Type B pancreatic cell (in vitro differentiated cells): ENCODE measurements at regions not wholly inside any gene's neighbourhood (a gene's known extent, or its start where the extent isn't known, plus 50 kb on each side); places are given as distances from the start of the nearest gene placed in this dataset.

Experiments used
- DNase-seq: peaks from one replicate; pipeline ENCODE4 v3.0.0; 2021; ENCODE audit warnings: mixed read lengths; ENCODE audit not compliant: unreplicated experiment; ENCODE audit errors: extremely low spot score
- H3K27ac Mint-ChIP-seq: 2 replicates; pipeline ENCODE4 v1.8.0; 2021; ENCODE audit warnings: mild to moderate bottlenecking, mixed read lengths
- H3K27me3 Mint-ChIP-seq: 2 replicates; pipeline ENCODE4 v1.8.0; 2021; ENCODE audit warnings: mixed read lengths
- H3K36me3 Mint-ChIP-seq: 2 replicates; pipeline ENCODE4 v1.8.0; 2021; ENCODE audit warnings: mixed read lengths
- H3K4me1 Mint-ChIP-seq: one replicate; pipeline ENCODE4 v1.8.0; 2021; ENCODE audit warnings: mixed read lengths; ENCODE audit not compliant: unreplicated experiment
- H3K4me3 Mint-ChIP-seq: 2 replicates; pipeline ENCODE4 v1.8.0; 2021; ENCODE audit warnings: mild to moderate bottlenecking, mixed read lengths
- H3K9me3 Mint-ChIP-seq: 2 replicates; pipeline ENCODE4 v1.8.0; 2021; ENCODE audit warnings: mixed read lengths
- CTCF ChIP-seq: fragments of 200-600 bp; sonication (generic); conservative IDR thresholded peaks from 2 replicates; pipeline ENCODE4 v1.5.0; 2021; ENCODE audit warnings: antibody characterized with exemption, mild to moderate bottlenecking

- Mint-ChIP-seq H3K27ac (no peak overlapping the region), H3K4me3 (no peak overlapping the region)
- DNase-seq = no peak
These were observed 163.9 kb downstream of the PIK3R1 start for GRCh38 chr5:68379275-68380036.

GRCh38 chr5:68380078-68380477 lies 164.5 kb downstream of the PIK3R1 start:
- H3K27ac Mint-ChIP-seq = no peak overlapping the region
- no peaks in the 10 kb centered on the region for H3K4me1 Mint-ChIP-seq

More at GRCh38 chr5:68379275-68380036, 163.9 kb downstream of the PIK3R1 start:
- peaks cover 3% of the 10 kb centered on the region for H3K27me3 Mint-ChIP-seq
- H3K4me1 Mint-ChIP-seq = no peaks in the 10 kb centered on the region
- TF ChIP-seq CTCF = no peak
- H3K36me3 Mint-ChIP-seq = no peaks in the 10 kb centered on the region
- H3K9me3 Mint-ChIP-seq = peaks cover 8% of the 10 kb centered on the region

DNA sequence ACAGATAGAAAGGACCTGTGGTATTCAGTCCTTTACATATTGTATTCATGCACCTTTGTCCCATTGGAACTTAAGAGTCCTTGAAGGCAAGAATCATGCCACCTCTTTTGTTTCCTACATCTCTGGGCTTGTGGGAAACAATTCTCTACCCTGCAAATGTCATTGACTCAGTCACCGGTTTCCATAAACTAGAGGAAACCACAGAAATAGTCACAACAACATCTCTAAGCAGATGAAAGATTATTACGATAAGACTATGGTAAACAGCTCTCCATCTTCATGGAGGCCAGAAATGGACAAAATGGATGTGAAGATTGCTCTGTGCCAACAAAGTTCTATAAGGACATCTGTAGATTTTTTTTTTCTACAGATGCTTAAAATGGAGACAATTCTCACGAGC lies 165.5 kb downstream of the PIK3R1 start:
- H3K4me1 Mint-ChIP-seq = no peaks in the 10 kb centered on the region
- no peak overlapping the region for H3K4me3 Mint-ChIP-seq
- TF ChIP-seq CTCF = no peak
- H3K9me3 Mint-ChIP-seq = peaks cover 8% of the 10 kb centered on the region
- no peak overlapping the region for H3K27ac Mint-ChIP-seq
- no peaks in the 10 kb centered on the region for H3K36me3 Mint-ChIP-seq
- no peak for DNase-seq
- H3K27me3 Mint-ChIP-seq = no peaks in the 10 kb centered on the region

More at GRCh38 chr5:68380078-68380477, 164.5 kb downstream of the PIK3R1 start:
- Mint-ChIP-seq H3K27me3 (peaks cover 3% of the 10 kb centered on the region), H3K9me3 (peaks cover 8% of the 10 kb centered on the region), H3K4me3 (no peak overlapping the region), H3K36me3 (no peaks in the 10 kb centered on the region)
- no peak for DNase-seq
- no peak for TF ChIP-seq CTCF

- Mint-ChIP-seq H3K27me3 (no peaks in the 10 kb centered on the region), H3K27ac (no peak overlapping the region), H3K4me1 (no peaks in the 10 kb centered on the region), H3K36me3 (no peaks in the 10 kb centered on the region), H3K4me3 (no peak overlapping the region), H3K9me3 (peaks cover 8% of the 10 kb centered on the region)
- DNase-seq = no peak
- no peak for TF ChIP-seq CTCF
These were observed 166.4 kb downstream of the PIK3R1 start for GRCh38 chr5:68381909-68382308.

DNA sequence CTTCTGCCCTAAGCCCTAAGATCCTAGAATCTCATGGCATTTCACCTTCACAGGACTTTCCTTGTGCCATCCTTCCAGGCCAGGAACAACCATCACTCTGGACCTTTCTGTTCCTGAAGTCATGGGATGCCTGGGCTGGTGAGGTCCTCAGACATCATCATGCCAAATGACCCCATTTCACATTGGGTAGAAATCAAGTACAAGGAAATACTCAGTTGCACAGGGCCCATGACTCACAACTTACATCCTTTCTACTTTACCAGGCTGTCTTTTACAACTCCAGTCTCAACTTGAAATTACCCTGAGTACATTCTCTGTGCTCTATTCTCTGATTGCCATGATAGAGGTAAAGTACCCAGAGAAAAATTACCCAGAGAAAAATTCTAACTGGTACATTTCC lies 167.1 kb downstream of the PIK3R1 start:
- Mint-ChIP-seq H3K36me3 (no peaks in the 10 kb centered on the region), H3K9me3 (peaks cover 8% of the 10 kb centered on the region), H3K27ac (no peak overlapping the region), H3K4me1 (no peaks in the 10 kb centered on the region), H3K27me3 (no peaks in the 10 kb centered on the region), H3K4me3 (no peak overlapping the region)
- no peak for TF ChIP-seq CTCF
- no peak for DNase-seq
